ENCODE measurements at regions not wholly inside any gene's neighbourhood (a gene's known extent, or its start where the extent isn't known, plus 50 kb on each side); places are given as distances from the start of the nearest gene placed in this dataset.
A peak's percentile ranks its signal among the peaks of the same experiment; 100 is the strongest.
"Not testable (repeated sequence)": the region's sequence is repeated elsewhere in the genome, so short reads cannot be mapped to it uniquely, and the experiment has no call there.

DNA sequence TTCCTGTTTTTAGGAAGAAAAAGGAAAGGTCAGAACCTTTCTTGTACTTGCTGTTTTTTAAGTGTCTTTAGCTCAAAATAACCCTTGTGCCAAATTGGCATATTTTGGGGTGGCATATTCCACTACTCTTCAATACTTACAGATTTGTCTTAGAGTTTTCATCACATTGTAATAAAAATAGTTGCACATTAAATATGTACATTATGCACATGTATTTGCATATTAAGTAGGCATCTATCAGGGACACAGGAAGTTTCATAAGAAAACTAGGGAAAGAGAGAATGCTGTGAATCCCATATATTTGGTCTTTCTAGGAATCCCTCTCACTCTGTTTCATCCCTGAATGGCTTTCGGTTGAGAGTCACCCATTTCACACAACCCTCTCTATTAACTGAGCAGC is 139.6 kb downstream of the LARP7 start:
- no peak for DNase-seq

DNA sequence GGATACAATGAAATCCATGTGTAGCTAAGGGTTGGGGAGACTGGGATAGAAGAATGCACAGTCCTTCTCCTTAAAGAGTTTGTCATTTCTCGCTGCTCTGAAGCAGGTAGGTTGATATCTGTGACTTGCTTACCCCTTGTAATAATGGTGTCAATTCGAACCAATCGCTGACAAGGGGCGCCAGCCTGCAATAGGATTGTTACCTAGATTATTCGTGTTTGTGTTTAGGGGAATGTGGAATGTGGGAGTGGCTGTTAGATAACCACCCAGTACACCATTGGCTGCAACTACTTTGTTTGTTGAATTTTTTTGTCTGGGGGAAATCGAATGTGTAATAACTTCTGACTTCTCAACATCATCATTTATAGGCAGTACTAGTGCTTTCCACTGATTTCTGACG is 141.6 kb downstream of the LARP7 start:
- DNase-seq, result no peak

GRCh38 chr4:112793033-112793432 is 156.1 kb downstream of the LARP7 start:
- DNase-seq, result no peak

DNA sequence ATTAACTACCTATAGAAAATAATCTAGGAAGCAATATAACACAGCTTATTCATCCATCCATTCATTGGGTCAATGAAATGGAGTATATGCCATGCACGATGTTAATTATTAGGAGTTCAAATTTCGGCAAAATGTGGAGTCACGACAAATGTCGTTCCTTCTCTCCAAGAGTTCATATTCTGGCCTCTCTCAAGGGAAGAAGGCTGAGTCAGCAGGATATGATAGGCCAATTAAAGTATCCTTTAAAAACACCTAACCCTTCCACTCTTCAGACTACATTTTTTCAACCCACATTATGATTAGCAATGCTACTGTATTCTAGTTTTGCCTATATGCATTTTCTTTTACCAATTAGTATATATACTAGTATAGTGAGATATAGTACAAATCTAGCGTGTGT is 163.1 kb downstream of the LARP7 start:
- no peak for DNase-seq

- no peak for DNase-seq
Measured at GRCh38 chr4:112801341-112801740, 164.4 kb downstream of the LARP7 start.

DNA sequence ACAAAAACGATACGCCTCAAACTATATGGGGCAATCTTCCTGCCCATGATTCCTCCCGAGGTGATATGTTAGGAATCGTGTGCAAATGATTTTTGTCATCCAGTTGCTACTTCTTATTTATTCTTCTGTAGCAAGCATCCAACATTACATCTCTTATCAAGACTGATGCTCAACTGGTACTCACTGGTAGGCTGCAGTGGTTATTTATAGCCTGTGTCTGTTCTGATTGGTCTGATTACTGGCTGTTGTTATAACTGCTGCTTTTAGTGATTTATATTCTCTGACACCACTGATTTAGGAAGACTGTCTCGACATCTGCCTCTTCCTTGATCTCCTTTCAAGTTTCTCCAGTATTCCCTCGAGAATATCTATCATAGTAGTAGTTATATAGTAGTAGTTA is 165.8 kb downstream of the LARP7 start:
- DNase-seq, result no peak

- no peak for DNase-seq
Measured at GRCh38 chr4:112807083-112807482, 170.1 kb downstream of the LARP7 start.

DNA sequence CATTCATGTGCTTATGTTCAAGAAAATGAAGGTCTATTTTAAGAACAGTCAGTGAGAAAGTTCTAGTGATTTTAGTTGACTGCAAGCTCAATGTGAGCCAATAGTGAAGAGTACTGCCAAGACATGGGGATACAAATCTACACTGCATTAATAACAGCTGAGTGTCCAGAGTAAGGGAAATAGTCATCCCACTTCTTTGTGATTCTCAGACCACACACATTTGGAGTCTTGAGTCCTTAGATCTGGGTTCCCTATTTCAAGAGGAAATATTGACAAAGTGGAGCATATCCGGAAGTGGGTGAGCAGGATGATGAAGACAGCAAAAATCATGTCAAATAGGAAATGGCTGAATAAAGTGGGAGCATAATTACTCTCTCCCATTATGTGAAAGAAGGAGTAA is 171.1 kb downstream of the LARP7 start:
- peak; percentile 23 for DNase-seq

DNA sequence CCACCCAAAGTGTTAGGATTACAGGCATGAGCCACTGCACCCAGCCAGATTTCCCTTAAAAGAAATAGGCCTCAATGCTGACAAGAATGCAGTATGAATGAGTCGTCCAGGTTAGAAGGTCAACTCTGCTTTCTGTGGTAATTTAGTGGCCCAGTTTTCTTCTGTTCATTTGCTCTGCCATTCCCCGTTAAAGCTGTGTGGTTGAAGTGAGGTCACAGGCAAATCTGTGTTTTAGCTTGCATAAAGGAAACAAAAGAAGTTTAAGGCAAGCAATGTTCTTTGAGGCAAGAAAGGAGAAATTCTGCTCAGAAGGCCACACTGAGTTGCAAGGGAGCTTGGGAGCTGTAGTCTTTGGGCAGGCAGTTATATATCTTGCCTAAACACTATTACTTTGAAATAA is 176.8 kb downstream of the LARP7 start:
- DNase-seq, result no peak

- peak; percentile 90 for DNase-seq
Measured at GRCh38 chr4:112817933-112818593, 181.1 kb downstream of the LARP7 start.

DNA sequence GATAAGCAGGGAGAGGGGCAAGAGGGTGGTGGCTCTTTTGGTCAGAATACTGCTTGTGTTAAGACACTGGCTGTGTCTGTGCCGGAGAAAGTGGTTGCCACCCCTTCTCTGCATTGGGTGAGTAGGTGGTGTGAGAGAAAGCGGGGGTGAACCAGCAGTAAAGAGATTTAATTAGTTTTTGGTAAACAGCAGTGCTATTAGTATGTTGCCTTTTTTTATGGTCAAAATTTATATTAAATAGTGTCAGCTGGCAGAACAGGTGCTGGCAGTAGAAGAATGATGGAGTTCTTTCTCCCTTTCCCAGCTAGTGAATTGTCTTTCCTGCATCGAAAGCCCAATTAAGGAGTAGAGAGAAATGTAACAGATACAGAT is 181.6 kb downstream of the LARP7 start:
- peak; percentile 59 for DNase-seq

GRCh38 chr4:112819729-112820128 is 182.8 kb downstream of the LARP7 start:
- no peak for DNase-seq

GRCh38 chr4:112823156-112823555 is 186.2 kb downstream of the LARP7 start:
- DNase-seq, result no peak

DNA sequence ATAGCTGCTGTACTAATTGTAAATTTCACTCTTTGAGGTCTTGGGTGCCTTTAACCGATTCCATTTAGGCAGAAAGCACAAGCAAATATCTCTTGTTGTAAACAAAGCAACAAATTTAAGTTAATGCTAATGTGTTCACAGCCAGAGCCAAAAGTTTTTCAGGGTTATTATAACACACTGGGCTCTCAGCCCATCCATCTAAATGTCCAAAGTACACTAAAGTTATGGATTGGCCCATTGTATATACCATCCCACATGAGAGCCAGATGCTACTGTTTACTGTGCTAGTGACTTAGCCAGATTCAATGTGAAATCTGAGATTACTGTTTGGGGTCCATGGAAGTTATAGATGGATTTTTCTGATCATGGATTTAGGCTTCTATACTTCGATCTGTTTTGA is 186.7 kb downstream of the LARP7 start:
- DNase-seq, result no peak

DNA sequence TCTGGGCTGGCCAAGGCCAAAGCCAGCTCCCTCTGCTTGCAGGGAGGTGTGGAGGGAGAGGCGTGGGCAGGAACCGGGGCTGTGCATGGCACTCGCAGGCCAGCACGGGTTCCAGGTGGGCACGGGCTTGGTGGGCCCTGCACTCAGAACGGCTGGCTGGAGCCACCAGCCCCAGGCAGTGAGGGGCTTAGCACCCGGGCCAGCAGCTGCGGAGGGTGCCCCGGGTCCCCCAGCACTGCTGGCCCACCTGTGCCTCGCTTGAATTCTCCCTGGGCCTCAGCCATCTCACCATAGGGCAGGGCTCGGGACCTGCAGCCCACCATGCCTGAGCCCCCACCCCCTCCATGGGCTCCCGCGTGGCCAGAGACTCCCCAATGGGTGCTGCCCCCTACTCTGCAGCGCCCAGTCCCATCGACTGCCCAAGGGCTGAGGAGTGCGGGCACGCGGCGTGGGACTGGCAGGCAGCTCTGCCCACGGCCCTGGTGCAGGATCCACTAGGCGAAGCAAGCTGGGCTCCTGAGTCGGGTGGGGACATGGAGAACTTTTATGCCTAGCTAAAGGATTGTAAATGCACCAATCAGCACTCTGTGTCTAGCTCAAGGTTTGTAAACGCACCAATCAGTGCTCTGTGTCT is 193.9 kb downstream of the LARP7 start:
- DNase-seq, result no peak

DNA sequence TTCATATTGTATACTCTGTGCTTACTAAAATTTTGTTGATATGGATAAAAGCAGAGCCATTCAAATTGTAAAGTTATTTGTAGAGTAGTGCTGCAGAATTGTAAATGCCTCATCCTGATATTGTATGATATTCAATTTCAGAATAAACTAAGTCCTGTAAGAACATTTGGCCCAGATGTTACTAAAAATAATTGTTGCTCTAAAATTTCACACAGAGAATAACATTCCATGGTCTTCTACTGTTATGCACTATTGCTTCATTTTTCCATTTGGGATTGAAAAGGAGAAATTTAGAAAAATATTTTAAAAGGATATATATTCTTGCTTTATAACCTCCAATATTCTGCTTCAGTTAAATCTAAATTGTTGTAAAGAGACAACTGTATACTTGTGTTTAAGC is 195.6 kb downstream of the LARP7 start:
- DNase-seq, result no peak

GRCh38 chr4:112836895-112837294 is 200.0 kb downstream of the LARP7 start:
- DNase-seq, result no peak

DNA sequence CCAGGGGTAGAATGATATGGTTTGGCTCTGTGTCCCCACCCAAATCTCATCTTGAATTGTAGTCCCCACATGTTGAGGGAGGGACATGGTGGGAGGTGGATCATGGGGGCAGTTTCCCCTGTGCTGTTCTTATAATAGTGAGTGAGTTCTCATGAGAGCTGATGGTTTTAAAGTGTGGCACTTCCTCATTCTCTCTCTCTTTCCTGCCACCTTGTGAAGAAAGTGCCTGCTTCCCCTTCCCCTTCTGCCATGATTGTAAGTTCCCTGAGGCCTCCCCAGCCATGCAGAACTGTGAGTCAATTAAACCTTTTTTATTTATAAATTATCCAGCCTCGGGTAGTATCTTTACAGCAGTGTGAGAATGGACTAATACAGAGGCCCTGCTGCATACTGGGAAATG is 201.1 kb downstream of the LARP7 start:
- DNase-seq, result not testable (repeated sequence)

DNA sequence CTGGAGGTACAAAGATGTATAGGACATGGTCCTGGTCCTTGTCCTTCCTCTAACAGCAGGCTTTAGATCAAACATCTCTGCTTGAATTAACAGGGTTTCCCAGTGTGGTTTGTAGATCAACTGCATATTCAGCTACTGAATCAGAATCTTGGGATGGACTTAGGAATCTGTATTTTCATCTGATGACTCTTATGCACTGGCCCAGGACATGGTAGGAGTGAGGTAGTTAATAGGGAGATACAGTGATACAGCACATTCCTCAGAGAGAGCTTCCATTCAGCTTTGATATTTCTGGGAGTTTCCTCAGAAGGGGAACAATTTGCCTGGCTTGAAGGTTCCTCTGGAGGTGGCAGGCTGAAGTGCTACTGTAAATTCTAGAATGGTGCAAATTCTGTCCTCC is 203.1 kb downstream of the LARP7 start:
- no peak for DNase-seq

- no peak for DNase-seq
Measured at GRCh38 chr4:112840619-112841018, 203.7 kb downstream of the LARP7 start.

DNA sequence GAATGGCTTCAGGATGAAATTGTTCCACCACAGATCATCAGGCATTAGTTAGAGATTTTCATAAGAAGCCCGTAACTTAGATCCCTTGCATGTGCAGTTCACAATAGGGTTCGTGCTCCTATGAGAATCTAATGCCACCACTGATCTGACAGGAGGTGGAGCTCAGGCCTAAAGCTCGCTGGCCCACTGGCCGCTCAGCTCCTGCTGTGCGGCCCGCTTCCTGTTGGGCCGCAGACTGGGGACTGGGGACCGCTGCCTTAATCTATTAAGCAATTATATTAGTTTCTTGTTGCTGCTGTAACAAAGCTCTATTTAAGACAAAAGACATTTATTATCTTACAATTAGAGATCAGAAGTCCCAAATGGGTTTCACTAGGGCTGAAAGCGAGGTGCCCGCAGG is 205.6 kb downstream of the LARP7 start:
- DNase-seq, result no peak

- DNase-seq, result no peak
Measured at GRCh38 chr4:112845386-112845785, 204.1 kb upstream of the ANK2 start.

GRCh38 chr4:112847045-112847444 is 202.4 kb upstream of the ANK2 start:
- DNase-seq, result no peak

- DNase-seq, result no peak
Measured at GRCh38 chr4:112847781-112848180, 201.7 kb upstream of the ANK2 start.

DNA sequence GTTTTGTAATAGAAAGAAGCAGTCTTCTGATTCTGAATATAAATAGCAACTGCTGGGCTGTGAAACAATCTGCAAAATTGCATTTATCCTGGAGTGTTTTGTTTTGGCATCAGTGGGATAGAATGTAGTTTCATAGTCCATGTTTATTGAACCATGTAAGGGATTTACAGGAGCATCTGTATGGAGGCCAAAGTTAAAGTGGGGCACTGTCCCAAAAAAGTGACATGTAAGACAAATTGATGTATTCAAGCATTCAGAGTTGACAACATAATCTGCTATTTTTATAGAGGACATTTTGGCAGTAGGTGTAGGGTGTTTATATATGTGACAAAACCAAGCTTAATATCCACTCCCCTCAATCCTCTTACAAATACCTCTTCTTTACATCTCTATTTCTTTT is 200.5 kb upstream of the ANK2 start:
- DNase-seq, result no peak
